ENCODE measurements at regions not wholly inside any gene's neighbourhood (a gene's known extent, or its start where the extent isn't known, plus 50 kb on each side); places are given as distances from the start of the nearest gene placed in this dataset.

DNA sequence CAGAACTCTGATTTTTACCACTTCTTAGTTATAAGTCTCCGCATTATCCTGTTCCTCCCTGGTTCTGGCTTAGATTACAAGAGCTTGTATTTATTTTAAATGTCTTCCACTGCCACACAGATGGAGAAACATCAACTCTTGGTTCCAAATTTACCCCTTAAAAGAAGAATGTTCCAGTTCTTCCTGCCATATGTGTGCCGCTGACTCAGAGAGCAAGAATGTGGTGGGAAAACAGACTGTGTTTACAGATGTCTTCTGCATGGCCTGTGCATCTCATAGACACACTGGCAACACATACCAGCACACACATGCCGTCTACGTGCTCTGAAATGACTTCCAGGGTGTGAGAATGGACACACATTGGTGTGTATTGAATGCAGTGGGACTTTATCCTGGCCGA, 383.0 kb downstream of the LRIG3 start:
- TF ChIP-seq CTCF (IDR thresholded peaks at IDR 0.05; ENCODE audit: borderline replicate concordance, extremely low read depth, low read length, poor library complexity, severe bottlenecking) (no peak), EZH2 (IDR thresholded peaks at IDR 0.05; ENCODE audit: borderline replicate concordance, low read depth, low read length, severe bottlenecking) (no peak)
